SK-N-SH treated with all-trans-retinoic acid at 6 μM for 48 hours (cell line): ENCODE measurements at regions not wholly inside any gene's neighbourhood (a gene's known extent, or its start where the extent isn't known, plus 50 kb on each side); places are given as distances from the start of the nearest gene placed in this dataset.

Experiments used
- ATAC-seq: fragments of 200-7000 bp; cut with Tn5 transposase; 3 replicates; pipeline ENCODE4 v1.9.1; 2020; ENCODE audit warnings: mild to moderate bottlenecking, moderate library complexity
- BACH2 ChIP-seq: fragments of 250-450 bp; sonication (Bioruptor Pico); IDR thresholded peaks from 2 replicates; pipeline ENCODE4 v1.9.0; 2021; ENCODE audit warnings: mild to moderate bottlenecking, borderline replicate concordance
- GLIS3 ChIP-seq: fragments of 250-450 bp; sonication (Bioruptor Pico); IDR thresholded peaks from 2 replicates; pipeline ENCODE4 v1.5.0; 2020; ENCODE audit warnings: mild to moderate bottlenecking, moderate library complexity
- ISL1 ChIP-seq: fragments of 250-450 bp; sonication (Bioruptor Pico); IDR thresholded peaks from 2 replicates; pipeline ENCODE4 v2.1.2; 2022; ENCODE audit warnings: mild to moderate bottlenecking, moderate library complexity
- OSR1 ChIP-seq: fragments of 250-450 bp; sonication (Bioruptor Pico); IDR thresholded peaks from 2 replicates; pipeline ENCODE4 v1.8.0; 2022; ENCODE audit warnings: moderate library complexity, mild to moderate bottlenecking, inconsistent platforms
- PPARA ChIP-seq: fragments of 250-450 bp; sonication (Bioruptor Pico); IDR thresholded peaks from 2 replicates; pipeline ENCODE4 v1.5.0; 2020; ENCODE audit warnings: mild to moderate bottlenecking, borderline replicate concordance
- RARB ChIP-seq: fragments of 250-450 bp; sonication (Bioruptor Pico); IDR thresholded peaks from 2 replicates; pipeline ENCODE4 v1.8.0; 2021; ENCODE audit warnings: mild to moderate bottlenecking, moderate library complexity
- SNAI2 ChIP-seq: fragments of 250-450 bp; sonication (Bioruptor Pico); IDR thresholded peaks from 2 replicates; pipeline ENCODE4 v1.5.0; 2020; ENCODE audit warnings: mild to moderate bottlenecking, moderate library complexity
- TCF4 ChIP-seq: fragments of 250-450 bp; sonication (Bioruptor Pico); IDR thresholded peaks from 2 replicates; pipeline ENCODE4 v1.8.0; 2021; ENCODE audit warnings: mild to moderate bottlenecking, moderate library complexity, borderline replicate concordance
- TOX ChIP-seq: fragments of 250-450 bp; sonication (Bioruptor Pico); IDR thresholded peaks from 2 replicates; pipeline ENCODE4 v1.8.0; 2021; ENCODE audit warnings: mild to moderate bottlenecking, moderate library complexity, borderline replicate concordance
- ZC3H10 ChIP-seq: fragments of 250-450 bp; sonication (Bioruptor Pico); IDR thresholded peaks from 2 replicates; pipeline ENCODE4 v1.5.1; 2021; ENCODE audit warnings: mild to moderate bottlenecking, moderate library complexity
- ZFP3 ChIP-seq: fragments of 250-450 bp; sonication (Bioruptor Pico); IDR thresholded peaks from 2 replicates; pipeline ENCODE4 v1.5.0; 2020; ENCODE audit warnings: mild to moderate bottlenecking, moderate library complexity
- ZFP30 ChIP-seq: fragments of 450-650 bp; formaldehyde crosslinking; IDR thresholded peaks from 2 replicates; pipeline ENCODE4 v1.5.0; 2022; ENCODE audit warnings: mild to moderate bottlenecking, moderate library complexity
- ZNF565 ChIP-seq: fragments of 450-650 bp; formaldehyde crosslinking; conservative IDR thresholded peaks from 2 replicates; pipeline ENCODE4 v1.5.0; 2020; ENCODE audit warnings: low read depth, mild to moderate bottlenecking, moderate library complexity
- TF ChIP-seq, protein P1 (sequence below): fragments of 250-450 bp; sonication (Bioruptor Pico); IDR thresholded peaks from 2 replicates; pipeline ENCODE4 v1.5.1; 2021; ENCODE audit warnings: mild to moderate bottlenecking, moderate library complexity
- TF ChIP-seq, protein P2 (sequence below): fragments of 250-450 bp; sonication (Bioruptor Pico); IDR thresholded peaks from 2 replicates; pipeline ENCODE4 v1.8.0; 2021; ENCODE audit warnings: low read depth, mild to moderate bottlenecking, moderate library complexity, borderline replicate concordance
- TF ChIP-seq, protein P3 (sequence below): fragments of 250-450 bp; sonication (Bioruptor Pico); IDR thresholded peaks from 2 replicates; pipeline ENCODE4 v1.5.1; 2020; ENCODE audit warnings: low read depth, mild to moderate bottlenecking, moderate library complexity
- TF ChIP-seq, protein P4 (sequence below): fragments of 250-450 bp; sonication (Bioruptor Pico); IDR thresholded peaks from 2 replicates; pipeline ENCODE4 v1.5.0; 2020; ENCODE audit warnings: mild to moderate bottlenecking, moderate library complexity

DNA sequence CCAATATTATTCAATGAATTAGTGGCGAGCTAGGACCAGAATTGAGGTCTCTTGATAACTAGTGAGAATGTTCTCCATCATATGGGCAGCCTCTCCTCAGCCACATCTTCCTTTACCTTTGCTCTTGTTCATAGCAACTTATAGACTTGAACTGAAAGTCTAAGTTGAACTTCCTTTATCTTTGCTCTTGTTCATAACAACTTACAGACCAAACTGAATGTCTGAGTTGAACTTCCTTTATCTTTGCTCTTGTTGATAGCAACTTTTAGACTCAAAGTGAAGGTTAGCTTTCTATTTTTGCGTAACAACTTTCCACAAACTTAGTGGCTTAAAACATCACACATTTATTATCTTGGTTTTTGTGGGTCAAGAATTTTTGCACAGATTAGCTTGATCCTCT lies 146.4 kb upstream of the C9orf72 start:
- no peak for ATAC-seq
- no peak for TF ChIP-seq RARB

DNA sequence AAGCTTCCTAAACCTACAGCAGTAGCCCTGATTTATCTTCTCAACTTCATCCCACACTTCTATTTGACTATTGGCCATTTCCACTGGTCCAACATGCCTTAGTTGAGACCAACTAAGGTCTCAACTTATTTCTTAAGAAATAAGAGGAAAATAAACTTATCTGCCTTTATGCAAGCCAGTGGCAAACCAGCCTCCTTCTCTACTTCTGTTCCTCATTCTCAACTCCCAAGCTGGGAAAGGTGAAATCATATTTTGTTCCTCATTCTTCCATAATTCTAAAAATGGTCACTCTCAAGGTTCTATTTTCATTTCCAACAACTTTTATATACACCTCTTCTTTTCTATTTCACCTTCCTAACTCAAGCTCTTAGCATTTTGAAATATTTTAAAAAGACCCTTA lies 149.6 kb upstream of the C9orf72 start:
- ATAC-seq, result no peak
- TF ChIP-seq ISL1 (CRISPR knock-in tag) (no peak), OSR1 (CRISPR knock-in tag) (no peak), SNAI2 (CRISPR knock-in tag) (no peak), GLIS3 (CRISPR knock-in tag) (no peak), ZNF565 (CRISPR knock-in tag) (no peak)
- TF ChIP-seq, protein P1, sequence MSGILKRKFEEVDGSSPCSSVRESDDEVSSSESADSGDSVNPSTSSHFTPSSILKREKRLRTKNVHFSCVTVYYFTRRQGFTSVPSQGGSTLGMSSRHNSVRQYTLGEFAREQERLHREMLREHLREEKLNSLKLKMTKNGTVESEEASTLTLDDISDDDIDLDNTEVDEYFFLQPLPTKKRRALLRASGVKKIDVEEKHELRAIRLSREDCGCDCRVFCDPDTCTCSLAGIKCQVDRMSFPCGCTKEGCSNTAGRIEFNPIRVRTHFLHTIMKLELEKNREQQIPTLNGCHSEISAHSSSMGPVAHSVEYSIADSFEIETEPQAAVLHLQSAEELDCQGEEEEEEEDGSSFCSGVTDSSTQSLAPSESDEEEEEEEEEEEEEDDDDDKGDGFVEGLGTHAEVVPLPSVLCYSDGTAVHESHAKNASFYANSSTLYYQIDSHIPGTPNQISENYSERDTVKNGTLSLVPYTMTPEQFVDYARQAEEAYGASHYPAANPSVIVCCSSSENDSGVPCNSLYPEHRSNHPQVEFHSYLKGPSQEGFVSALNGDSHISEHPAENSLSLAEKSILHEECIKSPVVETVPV (CRISPR knock-in tag), result no peak
- TF ChIP-seq, all 23 proteins: peak for 0

DNA sequence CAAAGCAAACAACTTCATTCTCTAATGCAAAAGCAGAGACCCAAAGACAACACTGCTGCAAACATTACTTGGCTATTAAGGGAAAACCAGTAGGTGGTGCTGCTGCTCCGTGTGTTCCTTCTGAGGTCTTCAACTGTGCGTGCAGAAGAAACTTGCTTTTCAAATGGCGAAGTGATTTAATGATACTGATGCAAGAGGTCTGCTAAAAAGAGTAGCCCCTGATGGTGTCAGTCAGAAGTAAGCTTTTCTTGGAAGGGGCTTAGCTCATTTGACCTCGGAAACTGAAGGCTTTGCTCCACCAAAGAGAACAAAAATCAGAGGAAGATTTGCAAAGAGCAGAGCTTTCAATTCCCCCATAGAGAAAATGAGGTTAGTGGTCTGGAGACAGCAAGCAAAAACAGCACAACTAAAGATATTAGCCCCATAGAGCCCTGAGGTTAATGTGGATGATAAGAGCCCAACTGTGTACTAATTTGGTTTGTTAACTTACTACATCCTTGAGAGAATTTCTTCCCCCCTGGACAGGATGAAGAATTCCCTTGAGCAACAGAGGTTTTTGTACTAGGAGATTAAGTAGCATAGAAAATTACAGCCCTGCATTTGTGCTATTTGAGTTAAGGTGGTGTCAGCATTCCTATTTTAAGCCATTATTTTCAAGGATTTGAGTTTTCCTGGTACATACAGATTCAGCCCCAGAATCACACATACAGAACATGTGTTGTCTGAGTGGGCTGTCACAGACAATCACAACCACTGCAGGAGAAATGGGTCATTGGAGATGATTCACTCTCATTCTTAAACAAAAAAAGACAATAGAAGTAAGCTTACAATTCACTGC lies 153.2 kb upstream of the C9orf72 start:
- TF ChIP-seq TOX (CRISPR knock-in tag), result no peak
- TF ChIP-seq SNAI2 (CRISPR knock-in tag), result peak; percentile 58; the same call in 1 of the 2 replicates
- no peak for TF ChIP-seq ZC3H10 (CRISPR knock-in tag)
- peak; percentile 56 for TF ChIP-seq ISL1 (CRISPR knock-in tag)
- 0 out of 2 replicates have a peak, but pooled peaks have one; percentile 8 for TF ChIP-seq GLIS3 (CRISPR knock-in tag)
- peak; percentile 97 for ATAC-seq

DNA sequence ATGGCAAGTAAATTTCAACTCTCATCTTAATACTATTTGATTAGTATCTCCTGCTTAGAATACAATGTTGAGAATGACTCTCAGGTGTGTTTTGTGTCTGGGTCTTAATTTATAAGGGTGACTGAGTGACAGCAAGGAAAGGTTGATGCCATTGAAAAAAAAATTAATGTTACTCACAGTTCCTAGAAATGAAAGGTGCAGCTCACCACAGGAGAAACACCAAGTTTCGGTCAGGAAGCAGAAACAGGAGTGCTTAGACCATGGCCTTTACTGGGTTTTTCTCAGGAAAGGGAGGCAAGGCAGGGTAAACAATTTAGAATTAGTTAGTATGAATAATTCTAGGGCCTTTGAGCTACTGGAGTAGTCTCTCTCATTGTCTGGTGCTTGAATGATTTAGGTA lies 159.2 kb upstream of the C9orf72 start:
- no peak for ATAC-seq
- no peak for TF ChIP-seq TOX (CRISPR knock-in tag)
- no peak for TF ChIP-seq GLIS3 (CRISPR knock-in tag)
- TF ChIP-seq, protein P1 (CRISPR knock-in tag), result no peak
- TF ChIP-seq, protein P2, sequence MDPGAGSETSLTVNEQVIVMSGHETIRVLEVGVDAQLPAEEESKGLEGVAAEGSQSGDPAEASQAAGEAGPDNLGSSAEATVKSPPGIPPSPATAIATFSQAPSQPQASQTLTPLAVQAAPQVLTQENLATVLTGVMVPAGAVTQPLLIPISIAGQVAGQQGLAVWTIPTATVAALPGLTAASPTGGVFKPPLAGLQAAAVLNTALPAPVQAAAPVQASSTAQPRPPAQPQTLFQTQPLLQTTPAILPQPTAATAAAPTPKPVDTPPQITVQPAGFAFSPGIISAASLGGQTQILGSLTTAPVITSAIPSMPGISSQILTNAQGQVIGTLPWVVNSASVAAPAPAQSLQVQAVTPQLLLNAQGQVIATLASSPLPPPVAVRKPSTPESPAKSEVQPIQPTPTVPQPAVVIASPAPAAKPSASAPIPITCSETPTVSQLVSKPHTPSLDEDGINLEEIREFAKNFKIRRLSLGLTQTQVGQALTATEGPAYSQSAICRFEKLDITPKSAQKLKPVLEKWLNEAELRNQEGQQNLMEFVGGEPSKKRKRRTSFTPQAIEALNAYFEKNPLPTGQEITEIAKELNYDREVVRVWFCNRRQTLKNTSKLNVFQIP (CRISPR knock-in tag), result no peak
- TF ChIP-seq BACH2 (CRISPR knock-in tag), result no peak
- TF ChIP-seq RARB, result no peak
- TF ChIP-seq ZFP3 (CRISPR knock-in tag), result no peak
- TF ChIP-seq, protein P3, sequence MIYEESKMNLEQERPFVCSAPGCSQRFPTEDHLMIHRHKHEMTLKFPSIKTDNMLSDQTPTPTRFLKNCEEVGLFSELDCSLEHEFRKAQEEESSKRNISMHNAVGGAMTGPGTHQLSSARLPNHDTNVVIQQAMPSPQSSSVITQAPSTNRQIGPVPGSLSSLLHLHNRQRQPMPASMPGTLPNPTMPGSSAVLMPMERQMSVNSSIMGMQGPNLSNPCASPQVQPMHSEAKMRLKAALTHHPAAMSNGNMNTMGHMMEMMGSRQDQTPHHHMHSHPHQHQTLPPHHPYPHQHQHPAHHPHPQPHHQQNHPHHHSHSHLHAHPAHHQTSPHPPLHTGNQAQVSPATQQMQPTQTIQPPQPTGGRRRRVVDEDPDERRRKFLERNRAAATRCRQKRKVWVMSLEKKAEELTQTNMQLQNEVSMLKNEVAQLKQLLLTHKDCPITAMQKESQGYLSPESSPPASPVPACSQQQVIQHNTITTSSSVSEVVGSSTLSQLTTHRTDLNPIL, result no peak
- no peak for TF ChIP-seq ZFP30
- TF ChIP-seq, protein P4, sequence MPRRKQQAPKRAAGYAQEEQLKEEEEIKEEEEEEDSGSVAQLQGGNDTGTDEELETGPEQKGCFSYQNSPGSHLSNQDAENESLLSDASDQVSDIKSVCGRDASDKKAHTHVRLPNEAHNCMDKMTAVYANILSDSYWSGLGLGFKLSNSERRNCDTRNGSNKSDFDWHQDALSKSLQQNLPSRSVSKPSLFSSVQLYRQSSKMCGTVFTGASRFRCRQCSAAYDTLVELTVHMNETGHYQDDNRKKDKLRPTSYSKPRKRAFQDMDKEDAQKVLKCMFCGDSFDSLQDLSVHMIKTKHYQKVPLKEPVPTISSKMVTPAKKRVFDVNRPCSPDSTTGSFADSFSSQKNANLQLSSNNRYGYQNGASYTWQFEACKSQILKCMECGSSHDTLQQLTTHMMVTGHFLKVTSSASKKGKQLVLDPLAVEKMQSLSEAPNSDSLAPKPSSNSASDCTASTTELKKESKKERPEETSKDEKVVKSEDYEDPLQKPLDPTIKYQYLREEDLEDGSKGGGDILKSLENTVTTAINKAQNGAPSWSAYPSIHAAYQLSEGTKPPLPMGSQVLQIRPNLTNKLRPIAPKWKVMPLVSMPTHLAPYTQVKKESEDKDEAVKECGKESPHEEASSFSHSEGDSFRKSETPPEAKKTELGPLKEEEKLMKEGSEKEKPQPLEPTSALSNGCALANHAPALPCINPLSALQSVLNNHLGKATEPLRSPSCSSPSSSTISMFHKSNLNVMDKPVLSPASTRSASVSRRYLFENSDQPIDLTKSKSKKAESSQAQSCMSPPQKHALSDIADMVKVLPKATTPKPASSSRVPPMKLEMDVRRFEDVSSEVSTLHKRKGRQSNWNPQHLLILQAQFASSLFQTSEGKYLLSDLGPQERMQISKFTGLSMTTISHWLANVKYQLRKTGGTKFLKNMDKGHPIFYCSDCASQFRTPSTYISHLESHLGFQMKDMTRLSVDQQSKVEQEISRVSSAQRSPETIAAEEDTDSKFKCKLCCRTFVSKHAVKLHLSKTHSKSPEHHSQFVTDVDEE, result no peak
- TF ChIP-seq TCF4, result no peak
- TF ChIP-seq ZNF565 (CRISPR knock-in tag), result no peak
- no peak for TF ChIP-seq PPARA (CRISPR knock-in tag)
- TF ChIP-seq ISL1 (CRISPR knock-in tag), result no peak
